HepG2 (cell line): ENCODE measurements at regions not wholly inside any gene's neighbourhood (a gene's known extent, or its start where the extent isn't known, plus 50 kb on each side); places are given as distances from the start of the nearest gene placed in this dataset.

Experiments
- ATAC-seq: fragments of 200-7000 bp; cut with Tn5 transposase; 3 replicates; pipeline ENCODE4 v1.9.1; 2020; ENCODE audit warnings: mild to moderate bottlenecking, moderate library complexity
- BruUV-seq: library from RNA; stranded (reverse); fragments of 400-500 nt; replicated peaks from 2 replicates; lab custom pipeline; 2021; lab: Mats Ljungman, UMichigan
- CTCF ChIA-PET: fragments of 300-600 bp; formaldehyde crosslinking; extraction: SDS; loops from one replicate; lab custom pipeline; 2021; ENCODE audit warnings: low total read pairs, inconsistent platforms, low intra/inter-chr PET ratio; lab: Yijun Ruan, JAX
- POLR2A ChIA-PET: fragments of 350-600 bp; sonication (Branson Sonifier 250); formaldehyde crosslinking; loops from one replicate; lab custom pipeline; 2020; ENCODE audit warnings: antibody characterized with exemption, inconsistent platforms; lab: Yijun Ruan, JAX
- DNase-seq: peaks from one replicate; pipeline ENCODE4 v3.0.0-alpha.2; 2015; ENCODE audit warnings: low spot score
- FAIRE-seq: peaks from 3 replicates; lab custom pipeline; 2011; peaks lifted over from hg19 to GRCh38; lab: Jason Lieb, UNC
- H2AFZ ChIP-seq: one replicate; pipeline ENCODE4 v1.6.1; 2011; ENCODE audit warnings: low read length, inconsistent platforms
- H3K27ac ChIP-seq: fragments of 300-600 bp; 3 replicates; pipeline ENCODE4 v1.8.0; 2011; ENCODE audit warnings: mixed run types, mild to moderate bottlenecking, mixed read lengths, low read length, inconsistent platforms; ENCODE audit not compliant: insufficient read depth; ENCODE audit errors: extremely low read length
- H3K27me3 ChIP-seq, 2 experiments: fragments of 200-600 bp in 1 of 2; 2 replicates in 1 of 2; 3 replicates in 1 of 2; pipeline versions ENCODE4 v1.6.0 to v1.8.0; 2011; ENCODE audit warnings: low read length in 2 of 2, mild to moderate bottlenecking in 2 of 2, moderate library complexity in 2 of 2, inconsistent platforms in 1 of 2; ENCODE audit not compliant: insufficient read depth in 2 of 2, control insufficient read depth in 1 of 2
- H3K36me3 ChIP-seq, 2 experiments: fragments of 200-600 bp in 1 of 2; replicated peaks in 1 of 2; 2 replicates in 1 of 2; 3 replicates in 1 of 2; pipeline versions ENCODE4 v1.5.1 to v1.8.0; 2011; ENCODE audit warnings: low read length in 2 of 2, inconsistent platforms in 1 of 2; ENCODE audit not compliant: insufficient read depth in 2 of 2, control insufficient read depth in 1 of 2
- H3K4me1 ChIP-seq: 2 replicates; pipeline ENCODE4 v1.5.1; 2012; ENCODE audit warnings: low read length, inconsistent platforms; ENCODE audit not compliant: insufficient read depth
- H3K4me2 ChIP-seq: 2 replicates; pipeline ENCODE4 v1.6.0; 2011; ENCODE audit warnings: low read depth, low read length, inconsistent platforms
- H3K4me3 ChIP-seq, 3 experiments: fragments of 200-600 bp in 1 of 3; sonication (generic), shearing (Covaris generic) in 1 of 3; replicated peaks in 1 of 3; 2 replicates each; pipeline ENCODE4 v1.5.1; 2011 to 2016; ENCODE audit warnings: low read length in 3 of 3, inconsistent platforms in 2 of 3, low read depth in 2 of 3, mild to moderate bottlenecking in 2 of 3, control low read depth in 1 of 3, mixed read lengths in 1 of 3; ENCODE audit not compliant: insufficient read depth in 1 of 3
- H3K79me2 ChIP-seq: one replicate; pipeline ENCODE4 v1.6.1; 2011; ENCODE audit warnings: low read length, inconsistent platforms; ENCODE audit not compliant: insufficient read depth
- H3K9ac ChIP-seq: 2 replicates; pipeline ENCODE4 v1.6.0; 2011; ENCODE audit warnings: mild to moderate bottlenecking, low read depth, low read length, inconsistent platforms; ENCODE audit not compliant: insufficient read depth
- H3K9me3 ChIP-seq: 2 replicates; pipeline ENCODE4 v1.5.1; 2012; ENCODE audit warnings: mild to moderate bottlenecking, low read length
- H4K20me1 ChIP-seq: 2 replicates; pipeline ENCODE4 v1.6.0; 2011; ENCODE audit warnings: inconsistent platforms, mild to moderate bottlenecking, low read length, moderate library complexity; ENCODE audit not compliant: insufficient read depth
- AGO1 ChIP-seq: fragments of 200-400 bp; formaldehyde crosslinking; IDR thresholded peaks from 2 replicates; pipeline ENCODE4 v1.6.1; 2017; ENCODE audit warnings: mild to moderate bottlenecking, low read depth, low read length, moderate library complexity; ENCODE audit not compliant: poor library complexity, severe bottlenecking
- HCFC1 ChIP-seq: fragments of 150-350 bp; IDR thresholded peaks from 2 replicates; pipeline ENCODE4 v1.6.1; 2014; ENCODE audit warnings: low read depth, low read length
- LCORL ChIP-seq, 2 experiments: fragments of 450-650 bp in 1 of 2; sonication (generic) in 1 of 2; formaldehyde crosslinking in 1 of 2; IDR thresholded peaks; 2 replicates each; pipeline versions ENCODE4 v1.5.0 to v1.6.1; 2017 to 2020; ENCODE audit warnings: antibody characterized with exemption in 1 of 2, missing genetic modification reagents in 1 of 2
- MTF1 ChIP-seq: sonication (generic); formaldehyde crosslinking; IDR thresholded peaks from 2 replicates; pipeline ENCODE4 v1.5.0; 2020; ENCODE audit warnings: missing genetic modification reagents
- NONO ChIP-seq, 2 experiments: fragments of 450-650 bp in 1 of 2; sonication (generic) in 1 of 2; formaldehyde crosslinking in 1 of 2; IDR thresholded peaks in 1 of 2; conservative IDR thresholded peaks in 1 of 2; 2 replicates each; pipeline versions ENCODE4 v1.6.1 to v1.8.0; 2017 to 2022; ENCODE audit warnings: mild to moderate bottlenecking in 1 of 2, missing genetic modification reagents in 1 of 2, moderate library complexity in 1 of 2
- PAWR ChIP-seq: sonication (generic); formaldehyde crosslinking; IDR thresholded peaks from 2 replicates; pipeline ENCODE4 v1.4.0; 2020; ENCODE audit warnings: missing genetic modification reagents, mild to moderate bottlenecking, borderline replicate concordance
- ZC3H4 ChIP-seq: sonication (generic); formaldehyde crosslinking; IDR thresholded peaks from 2 replicates; pipeline ENCODE4 v1.4.0; 2020; ENCODE audit warnings: missing genetic modification reagents, borderline replicate concordance
- ZMYM4 ChIP-seq: sonication (generic); formaldehyde crosslinking; IDR thresholded peaks from 2 replicates; pipeline ENCODE4 v1.8.1; 2023; ENCODE audit warnings: mild to moderate bottlenecking, missing genetic modification reagents
- ZNF136 ChIP-seq: sonication (generic); formaldehyde crosslinking; IDR thresholded peaks from 2 replicates; pipeline ENCODE4 v1.8.1; 2022; ENCODE audit warnings: low read depth, mild to moderate bottlenecking, moderate library complexity, missing genetic modification reagents
- ZNF24 ChIP-seq: fragments of 450-650 bp; IDR thresholded peaks from 2 replicates; pipeline ENCODE4 v1.6.1; 2017; ENCODE audit warnings: antibody characterized with exemption, mild to moderate bottlenecking
- WGBS: methylation state at CpG from one replicate; pipeline ENCODE4 v1.1.6; 2017; ENCODE audit warnings: low lambda C conversion rate; 5-methylcytosine and 5-hydroxymethylcytosine counted together
- in situ Hi-C: cut with HindIII; loops from 2 replicates; pipeline ENCODE4 v1.10.0; 2017; ENCODE audit warnings: low pct_unique_long_range_greater_than_20kb; ENCODE audit not compliant: extremely low pct_ligation_motif_present
- intact Hi-C: fragments of 100-400 bp; cut with micrococcal nuclease; formaldehyde crosslinking; loops from one replicate; pipeline ENCODE4 v1.10.0; 2022; ENCODE audit not compliant: unreplicated experiment
- TF ChIP-seq, protein P1 (sequence below): sonication (generic); formaldehyde crosslinking; IDR thresholded peaks from 2 replicates; pipeline ENCODE4 v1.4.0; 2020; ENCODE audit warnings: missing genetic modification reagents
- TF ChIP-seq, protein P2 (sequence below): sonication (generic); formaldehyde crosslinking; IDR thresholded peaks from 2 replicates; pipeline ENCODE4 v1.5.1; 2020; ENCODE audit warnings: missing genetic modification reagents, mild to moderate bottlenecking, borderline replicate concordance

DNA sequence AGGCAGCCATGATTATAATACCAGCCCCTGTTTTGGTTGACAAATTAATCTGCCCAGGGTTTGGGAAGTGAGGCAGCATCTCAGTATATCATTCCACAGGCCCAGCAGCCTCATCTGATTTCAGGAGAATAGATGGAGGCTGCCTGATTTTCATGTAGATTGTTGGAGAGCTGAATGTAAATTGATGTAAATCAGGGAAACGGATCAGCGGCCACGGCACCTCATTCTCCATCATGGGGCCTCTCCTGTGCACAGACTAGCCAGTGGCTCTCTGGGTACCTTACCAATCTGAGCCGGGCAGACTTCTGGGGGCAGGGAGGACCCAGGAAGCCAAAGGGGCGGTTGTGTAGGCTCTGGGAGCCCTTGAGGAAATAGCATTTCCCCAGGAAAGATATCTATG lies 63.7 kb upstream of the GSC start:
- Histone ChIP-seq H2AFZ (no peak overlapping the region), H3K9me3 (no peaks in the 10 kb centered on the region), H3K4me3 (no peak overlapping the region), H3K9ac (no peak overlapping the region), H3K36me3 (no peaks in the 10 kb centered on the region), H3K4me2 (no peak overlapping the region), H3K27me3 (0 out of 5 replicates have a peak, but pooled peaks cover 0 to 2% of the 10 kb centered on the region in 2 experiments), H3K79me2 (no peaks in the 10 kb centered on the region), H3K27ac (no peak overlapping the region), H3K4me1 (no peaks in the 10 kb centered on the region), H4K20me1 (no peaks in the 10 kb centered on the region)
- intact Hi-C loops (no loop called here), in situ Hi-C loops (no loop called here)
- no CpG with 5 or more reads among the region's 5 CpGs for WGBS
- CTCF ChIA-PET: no interaction called here
- FAIRE-seq (no peak), ATAC-seq (no peak), DNase-seq (no peak)
- TF ChIP-seq, protein P1, sequence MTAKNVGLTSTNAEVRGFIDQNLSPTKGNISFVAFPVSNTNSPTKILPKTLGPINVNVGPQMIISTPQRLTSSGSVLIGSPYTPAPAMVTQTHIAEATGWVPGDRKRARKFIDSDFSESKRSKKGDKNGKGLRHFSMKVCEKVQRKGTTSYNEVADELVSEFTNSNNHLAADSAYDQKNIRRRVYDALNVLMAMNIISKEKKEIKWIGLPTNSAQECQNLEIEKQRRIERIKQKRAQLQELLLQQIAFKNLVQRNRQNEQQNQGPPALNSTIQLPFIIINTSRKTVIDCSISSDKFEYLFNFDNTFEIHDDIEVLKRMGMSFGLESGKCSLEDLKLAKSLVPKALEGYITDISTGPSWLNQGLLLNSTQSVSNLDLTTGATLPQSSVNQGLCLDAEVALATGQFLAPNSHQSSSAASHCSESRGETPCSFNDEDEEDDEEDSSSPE (CRISPR knock-in tag): no peak
- TF ChIP-seq AGO1 (no peak), PAWR (CRISPR knock-in tag) (no peak), LCORL (IDR thresholded peaks at IDR 0.05) (no peak), LCORL (CRISPR knock-in tag; IDR thresholded peaks at IDR 0.05) (no peak), MTF1 (CRISPR knock-in tag) (no peak), ZMYM4 (CRISPR knock-in tag) (no peak), ZNF136 (no peak), NONO (IDR thresholded peaks at IDR 0.05) (no peak), NONO (CRISPR knock-in tag; conservative IDR thresholded peaks at IDR 0.05) (no peak), ZNF24 (no peak), ZC3H4 (CRISPR knock-in tag) (no peak), HCFC1 (no peak)
- TF ChIP-seq, protein P2, sequence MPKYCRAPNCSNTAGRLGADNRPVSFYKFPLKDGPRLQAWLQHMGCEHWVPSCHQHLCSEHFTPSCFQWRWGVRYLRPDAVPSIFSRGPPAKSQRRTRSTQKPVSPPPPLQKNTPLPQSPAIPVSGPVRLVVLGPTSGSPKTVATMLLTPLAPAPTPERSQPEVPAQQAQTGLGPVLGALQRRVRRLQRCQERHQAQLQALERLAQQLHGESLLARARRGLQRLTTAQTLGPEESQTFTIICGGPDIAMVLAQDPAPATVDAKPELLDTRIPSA: no peak
- no TSS peak for BruUV-seq
- POLR2A ChIA-PET: no interaction called here
